ENCODE measurements at regions not wholly inside any gene's neighbourhood (a gene's known extent, or its start where the extent isn't known, plus 50 kb on each side); places are given as distances from the start of the nearest gene placed in this dataset.
"Not testable (repeated sequence)": the region's sequence is repeated elsewhere in the genome, so short reads cannot be mapped to it uniquely, and the experiment has no call there.

GRCh38 chr9:79089851-79090250, 481.9 kb upstream of the TLE4 start:
- DNase-seq (ENCODE audit: low read depth), result not testable (repeated sequence)

- not testable (repeated sequence) for DNase-seq (ENCODE audit: low read depth)
Measured at GRCh38 chr9:79103257-79103656, 468.5 kb upstream of the TLE4 start.

- no peak for DNase-seq (ENCODE audit: low read depth)
Measured at GRCh38 chr9:79104216-79104615, 467.5 kb upstream of the TLE4 start.

GRCh38 chr9:79104951-79105350, 466.8 kb upstream of the TLE4 start:
- no peak for DNase-seq (ENCODE audit: low read depth)

- DNase-seq (ENCODE audit: low read depth), result no peak
Measured at GRCh38 chr9:79107911-79108676, 463.7 kb upstream of the TLE4 start.

GRCh38 chr9:79111653-79112052, 460.1 kb upstream of the TLE4 start:
- no peak for DNase-seq (ENCODE audit: low read depth)

- DNase-seq (ENCODE audit: low read depth), result no peak
Measured at GRCh38 chr9:79115176-79115575, 456.6 kb upstream of the TLE4 start.

- no peak for DNase-seq (ENCODE audit: low read depth)
Measured at GRCh38 chr9:79116041-79116440, 455.7 kb upstream of the TLE4 start.

- DNase-seq (ENCODE audit: low read depth), result no peak
Measured at GRCh38 chr9:79116709-79117108, 455.1 kb upstream of the TLE4 start.

- DNase-seq (ENCODE audit: low read depth), result no peak
Measured at GRCh38 chr9:79120533-79120932, 451.2 kb upstream of the TLE4 start.

- DNase-seq (ENCODE audit: low read depth), result no peak
Measured at GRCh38 chr9:79120941-79121340, 450.8 kb upstream of the TLE4 start.

GRCh38 chr9:79123415-79123814, 448.4 kb upstream of the TLE4 start:
- DNase-seq (ENCODE audit: low read depth), result no peak

- DNase-seq (ENCODE audit: low read depth), result no peak
Measured at GRCh38 chr9:79127661-79128060, 444.1 kb upstream of the TLE4 start.

- no peak for DNase-seq (ENCODE audit: low read depth)
Measured at GRCh38 chr9:79129865-79130480, 441.8 kb upstream of the TLE4 start.

- no peak for DNase-seq (ENCODE audit: low read depth)
Measured at GRCh38 chr9:79131246-79131774, 440.5 kb upstream of the TLE4 start.

GRCh38 chr9:79131824-79132377, 439.9 kb upstream of the TLE4 start:
- no peak for DNase-seq (ENCODE audit: low read depth)

- no peak for DNase-seq (ENCODE audit: low read depth)
Measured at GRCh38 chr9:79134654-79135053, 437.1 kb upstream of the TLE4 start.

GRCh38 chr9:79135681-79136415, 435.9 kb upstream of the TLE4 start:
- no peak for DNase-seq (ENCODE audit: low read depth)

GRCh38 chr9:79140751-79141150, 431.0 kb upstream of the TLE4 start:
- no peak for DNase-seq (ENCODE audit: low read depth)

GRCh38 chr9:79143211-79143610, 428.6 kb upstream of the TLE4 start:
- no peak for DNase-seq (ENCODE audit: low read depth)

GRCh38 chr9:79145442-79145841, 426.3 kb upstream of the TLE4 start:
- no peak for DNase-seq (ENCODE audit: low read depth)

GRCh38 chr9:79149585-79149984, 422.2 kb upstream of the TLE4 start:
- DNase-seq (ENCODE audit: low read depth), result no peak

GRCh38 chr9:79151791-79152190, 420.0 kb upstream of the TLE4 start:
- DNase-seq (ENCODE audit: low read depth), result no peak
